ENCODE measurements at regions not wholly inside any gene's neighbourhood (a gene's known extent, or its start where the extent isn't known, plus 50 kb on each side); places are given as distances from the start of the nearest gene placed in this dataset.

DNA sequence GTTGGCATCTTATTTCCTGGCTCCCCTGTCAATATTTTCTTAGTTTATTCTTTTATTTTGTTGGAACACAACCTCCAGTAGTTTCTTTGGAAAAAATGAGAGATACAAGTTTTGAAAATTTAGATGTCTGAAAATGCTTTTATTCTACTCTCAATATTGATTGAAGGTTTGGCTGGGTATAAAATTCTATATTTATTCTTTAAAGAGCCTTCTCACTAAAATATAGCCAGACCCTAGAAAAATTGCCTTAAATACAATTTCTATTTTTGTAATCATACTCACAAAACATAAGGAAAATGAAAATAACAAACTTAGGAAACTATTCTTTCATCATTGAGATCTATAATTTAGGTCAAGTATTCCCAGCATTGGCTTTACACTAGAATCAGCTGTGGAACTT, 103.7 kb downstream of the CYP26B1 start:
- H3K36me3 Mint-ChIP-seq (ENCODE audit: low read depth): peaks cover 3% of the 10 kb centered on the region
- 0 out of 2 replicates have a peak, but pooled peaks cover 5% of the 10 kb centered on the region for H3K9me2 ChIP-seq (ENCODE audit: insufficient read depth)
- no peak overlapping the region for H3K27ac Mint-ChIP-seq

More for the DNA sequence above, 103.7 kb downstream of the CYP26B1 start:
- H3K27me3 ChIP-seq (ENCODE audit: insufficient read depth): no peaks in the 10 kb centered on the region
- Mint-ChIP-seq H3K9me3 (peaks cover 18% of the 10 kb centered on the region), H3K4me3 (no peak overlapping the region), H3K4me1 (no peaks in the 10 kb centered on the region; the same call in 2 of the 3 replicates), H3K27me3 (ENCODE audit: insufficient read depth, low read depth, poor library complexity) (no peaks in the 10 kb centered on the region)
- no peak overlapping the region for H3K4me3 ChIP-seq
- H3K36me3 ChIP-seq (ENCODE audit: insufficient read depth): no peaks in the 10 kb centered on the region
- H3F3A ChIP-seq (replicated peaks; ENCODE audit: low read depth): no peaks in the 10 kb centered on the region
- ATAC-seq (no peak), DNase-seq (ENCODE audit: low spot score) (no peak)
- no peaks in the 10 kb centered on the region for H3K4me1 ChIP-seq (ENCODE audit: insufficient read depth)
- H4K20me1 ChIP-seq (replicated peaks; ENCODE audit: insufficient read depth): no peaks in the 10 kb centered on the region
- TF ChIP-seq STAT1 (IDR thresholded peaks at IDR 0.05; ENCODE audit: unreplicated experiment) (no peak), ZNF114 (CRISPR knock-in tag; IDR thresholded peaks at IDR 0.05) (no peak), EZH2 (IDR thresholded peaks at IDR 0.05; ENCODE audit: low read depth, unreplicated experiment) (no peak), NANOG (IDR thresholded peaks at IDR 0.05; ENCODE audit: borderline replicate concordance) (no peak), JUNB (IDR thresholded peaks at IDR 0.05; ENCODE audit: unreplicated experiment) (no peak), EZH2phosphoT487 (IDR thresholded peaks at IDR 0.05; ENCODE audit: unreplicated experiment) (no peak), CREB1 (CRISPR knock-in tag; IDR thresholded peaks at IDR 0.05; ENCODE audit: low read depth) (no peak), ZNF331 (CRISPR knock-in tag; IDR thresholded peaks at IDR 0.05; ENCODE audit: low read depth) (no peak), POLR2AphosphoS5 (IDR thresholded peaks at IDR 0.05; ENCODE audit: low read depth) (no peak)
- TF ChIP-seq, protein P1, sequence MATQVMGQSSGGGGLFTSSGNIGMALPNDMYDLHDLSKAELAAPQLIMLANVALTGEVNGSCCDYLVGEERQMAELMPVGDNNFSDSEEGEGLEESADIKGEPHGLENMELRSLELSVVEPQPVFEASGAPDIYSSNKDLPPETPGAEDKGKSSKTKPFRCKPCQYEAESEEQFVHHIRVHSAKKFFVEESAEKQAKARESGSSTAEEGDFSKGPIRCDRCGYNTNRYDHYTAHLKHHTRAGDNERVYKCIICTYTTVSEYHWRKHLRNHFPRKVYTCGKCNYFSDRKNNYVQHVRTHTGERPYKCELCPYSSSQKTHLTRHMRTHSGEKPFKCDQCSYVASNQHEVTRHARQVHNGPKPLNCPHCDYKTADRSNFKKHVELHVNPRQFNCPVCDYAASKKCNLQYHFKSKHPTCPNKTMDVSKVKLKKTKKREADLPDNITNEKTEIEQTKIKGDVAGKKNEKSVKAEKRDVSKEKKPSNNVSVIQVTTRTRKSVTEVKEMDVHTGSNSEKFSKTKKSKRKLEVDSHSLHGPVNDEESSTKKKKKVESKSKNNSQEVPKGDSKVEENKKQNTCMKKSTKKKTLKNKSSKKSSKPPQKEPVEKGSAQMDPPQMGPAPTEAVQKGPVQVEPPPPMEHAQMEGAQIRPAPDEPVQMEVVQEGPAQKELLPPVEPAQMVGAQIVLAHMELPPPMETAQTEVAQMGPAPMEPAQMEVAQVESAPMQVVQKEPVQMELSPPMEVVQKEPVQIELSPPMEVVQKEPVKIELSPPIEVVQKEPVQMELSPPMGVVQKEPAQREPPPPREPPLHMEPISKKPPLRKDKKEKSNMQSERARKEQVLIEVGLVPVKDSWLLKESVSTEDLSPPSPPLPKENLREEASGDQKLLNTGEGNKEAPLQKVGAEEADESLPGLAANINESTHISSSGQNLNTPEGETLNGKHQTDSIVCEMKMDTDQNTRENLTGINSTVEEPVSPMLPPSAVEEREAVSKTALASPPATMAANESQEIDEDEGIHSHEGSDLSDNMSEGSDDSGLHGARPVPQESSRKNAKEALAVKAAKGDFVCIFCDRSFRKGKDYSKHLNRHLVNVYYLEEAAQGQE (IDR thresholded peaks at IDR 0.05; ENCODE audit: unreplicated experiment): no peak
- TF ChIP-seq, protein P2, sequence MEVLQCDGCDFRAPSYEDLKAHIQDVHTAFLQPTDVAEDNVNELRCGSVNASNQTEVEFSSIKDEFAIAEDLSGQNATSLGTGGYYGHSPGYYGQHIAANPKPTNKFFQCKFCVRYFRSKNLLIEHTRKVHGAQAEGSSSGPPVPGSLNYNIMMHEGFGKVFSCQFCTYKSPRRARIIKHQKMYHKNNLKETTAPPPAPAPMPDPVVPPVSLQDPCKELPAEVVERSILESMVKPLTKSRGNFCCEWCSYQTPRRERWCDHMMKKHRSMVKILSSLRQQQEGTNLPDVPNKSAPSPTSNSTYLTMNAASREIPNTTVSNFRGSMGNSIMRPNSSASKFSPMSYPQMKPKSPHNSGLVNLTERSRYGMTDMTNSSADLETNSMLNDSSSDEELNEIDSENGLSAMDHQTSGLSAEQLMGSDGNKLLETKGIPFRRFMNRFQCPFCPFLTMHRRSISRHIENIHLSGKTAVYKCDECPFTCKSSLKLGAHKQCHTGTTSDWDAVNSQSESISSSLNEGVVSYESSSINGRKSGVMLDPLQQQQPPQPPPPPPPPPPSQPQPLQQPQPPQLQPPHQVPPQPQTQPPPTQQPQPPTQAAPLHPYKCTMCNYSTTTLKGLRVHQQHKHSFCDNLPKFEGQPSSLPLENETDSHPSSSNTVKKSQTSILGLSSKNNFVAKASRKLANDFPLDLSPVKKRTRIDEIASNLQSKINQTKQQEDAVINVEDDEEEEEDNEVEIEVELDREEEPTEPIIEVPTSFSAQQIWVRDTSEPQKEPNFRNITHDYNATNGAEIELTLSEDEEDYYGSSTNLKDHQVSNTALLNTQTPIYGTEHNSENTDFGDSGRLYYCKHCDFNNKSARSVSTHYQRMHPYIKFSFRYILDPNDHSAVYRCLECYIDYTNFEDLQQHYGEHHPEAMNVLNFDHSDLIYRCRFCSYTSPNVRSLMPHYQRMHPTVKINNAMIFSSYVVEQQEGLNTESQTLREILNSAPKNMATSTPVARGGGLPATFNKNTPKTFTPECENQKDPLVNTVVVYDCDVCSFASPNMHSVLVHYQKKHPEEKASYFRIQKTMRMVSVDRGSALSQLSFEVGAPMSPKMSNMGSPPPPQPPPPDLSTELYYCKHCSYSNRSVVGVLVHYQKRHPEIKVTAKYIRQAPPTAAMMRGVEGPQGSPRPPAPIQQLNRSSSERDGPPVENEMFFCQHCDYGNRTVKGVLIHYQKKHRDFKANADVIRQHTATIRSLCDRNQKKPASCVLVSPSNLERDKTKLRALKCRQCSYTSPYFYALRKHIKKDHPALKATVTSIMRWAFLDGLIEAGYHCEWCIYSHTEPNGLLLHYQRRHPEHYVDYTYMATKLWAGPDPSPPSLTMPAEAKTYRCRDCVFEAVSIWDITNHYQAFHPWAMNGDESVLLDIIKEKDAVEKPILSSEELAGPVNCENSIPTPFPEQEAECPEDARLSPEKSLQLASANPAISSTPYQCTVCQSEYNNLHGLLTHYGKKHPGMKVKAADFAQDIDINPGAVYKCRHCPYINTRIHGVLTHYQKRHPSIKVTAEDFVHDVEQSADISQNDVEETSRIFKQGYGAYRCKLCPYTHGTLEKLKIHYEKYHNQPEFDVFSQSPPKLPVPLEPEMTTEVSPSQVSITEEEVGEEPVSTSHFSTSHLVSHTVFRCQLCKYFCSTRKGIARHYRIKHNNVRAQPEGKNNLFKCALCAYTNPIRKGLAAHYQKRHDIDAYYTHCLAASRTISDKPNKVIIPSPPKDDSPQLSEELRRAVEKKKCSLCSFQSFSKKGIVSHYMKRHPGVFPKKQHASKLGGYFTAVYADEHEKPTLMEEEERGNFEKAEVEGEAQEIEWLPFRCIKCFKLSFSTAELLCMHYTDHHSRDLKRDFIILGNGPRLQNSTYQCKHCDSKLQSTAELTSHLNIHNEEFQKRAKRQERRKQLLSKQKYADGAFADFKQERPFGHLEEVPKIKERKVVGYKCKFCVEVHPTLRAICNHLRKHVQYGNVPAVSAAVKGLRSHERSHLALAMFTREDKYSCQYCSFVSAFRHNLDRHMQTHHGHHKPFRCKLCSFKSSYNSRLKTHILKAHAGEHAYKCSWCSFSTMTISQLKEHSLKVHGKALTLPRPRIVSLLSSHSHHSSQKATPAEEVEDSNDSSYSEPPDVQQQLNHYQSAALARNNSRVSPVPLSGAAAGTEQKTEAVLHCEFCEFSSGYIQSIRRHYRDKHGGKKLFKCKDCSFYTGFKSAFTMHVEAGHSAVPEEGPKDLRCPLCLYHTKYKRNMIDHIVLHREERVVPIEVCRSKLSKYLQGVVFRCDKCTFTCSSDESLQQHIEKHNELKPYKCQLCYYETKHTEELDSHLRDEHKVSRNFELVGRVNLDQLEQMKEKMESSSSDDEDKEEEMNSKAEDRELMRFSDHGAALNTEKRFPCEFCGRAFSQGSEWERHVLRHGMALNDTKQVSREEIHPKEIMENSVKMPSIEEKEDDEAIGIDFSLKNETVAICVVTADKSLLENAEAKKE (CRISPR knock-in tag; IDR thresholded peaks at IDR 0.05): no peak
- TF ChIP-seq, protein P3, sequence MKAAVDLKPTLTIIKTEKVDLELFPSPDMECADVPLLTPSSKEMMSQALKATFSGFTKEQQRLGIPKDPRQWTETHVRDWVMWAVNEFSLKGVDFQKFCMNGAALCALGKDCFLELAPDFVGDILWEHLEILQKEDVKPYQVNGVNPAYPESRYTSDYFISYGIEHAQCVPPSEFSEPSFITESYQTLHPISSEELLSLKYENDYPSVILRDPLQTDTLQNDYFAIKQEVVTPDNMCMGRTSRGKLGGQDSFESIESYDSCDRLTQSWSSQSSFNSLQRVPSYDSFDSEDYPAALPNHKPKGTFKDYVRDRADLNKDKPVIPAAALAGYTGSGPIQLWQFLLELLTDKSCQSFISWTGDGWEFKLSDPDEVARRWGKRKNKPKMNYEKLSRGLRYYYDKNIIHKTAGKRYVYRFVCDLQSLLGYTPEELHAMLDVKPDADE (IDR thresholded peaks at IDR 0.05): no peak
- TF ChIP-seq, protein P4, sequence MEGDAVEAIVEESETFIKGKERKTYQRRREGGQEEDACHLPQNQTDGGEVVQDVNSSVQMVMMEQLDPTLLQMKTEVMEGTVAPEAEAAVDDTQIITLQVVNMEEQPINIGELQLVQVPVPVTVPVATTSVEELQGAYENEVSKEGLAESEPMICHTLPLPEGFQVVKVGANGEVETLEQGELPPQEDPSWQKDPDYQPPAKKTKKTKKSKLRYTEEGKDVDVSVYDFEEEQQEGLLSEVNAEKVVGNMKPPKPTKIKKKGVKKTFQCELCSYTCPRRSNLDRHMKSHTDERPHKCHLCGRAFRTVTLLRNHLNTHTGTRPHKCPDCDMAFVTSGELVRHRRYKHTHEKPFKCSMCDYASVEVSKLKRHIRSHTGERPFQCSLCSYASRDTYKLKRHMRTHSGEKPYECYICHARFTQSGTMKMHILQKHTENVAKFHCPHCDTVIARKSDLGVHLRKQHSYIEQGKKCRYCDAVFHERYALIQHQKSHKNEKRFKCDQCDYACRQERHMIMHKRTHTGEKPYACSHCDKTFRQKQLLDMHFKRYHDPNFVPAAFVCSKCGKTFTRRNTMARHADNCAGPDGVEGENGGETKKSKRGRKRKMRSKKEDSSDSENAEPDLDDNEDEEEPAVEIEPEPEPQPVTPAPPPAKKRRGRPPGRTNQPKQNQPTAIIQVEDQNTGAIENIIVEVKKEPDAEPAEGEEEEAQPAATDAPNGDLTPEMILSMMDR (conservative IDR thresholded peaks at IDR 0.05; ENCODE audit: low read depth in 2 of 2): no peak
- no peak overlapping the region for H3K27ac ChIP-seq (ENCODE audit: low read depth)
- no peak overlapping the region for H3K4me2 ChIP-seq
- no peak overlapping the region for H2AFZ ChIP-seq
- no peaks in the 10 kb centered on the region for H3K79me2 ChIP-seq (replicated peaks; ENCODE audit: insufficient read depth)
